ENCODE measurements at regions not wholly inside any gene's neighbourhood (a gene's known extent, or its start where the extent isn't known, plus 50 kb on each side); places are given as distances from the start of the nearest gene placed in this dataset.

DNA sequence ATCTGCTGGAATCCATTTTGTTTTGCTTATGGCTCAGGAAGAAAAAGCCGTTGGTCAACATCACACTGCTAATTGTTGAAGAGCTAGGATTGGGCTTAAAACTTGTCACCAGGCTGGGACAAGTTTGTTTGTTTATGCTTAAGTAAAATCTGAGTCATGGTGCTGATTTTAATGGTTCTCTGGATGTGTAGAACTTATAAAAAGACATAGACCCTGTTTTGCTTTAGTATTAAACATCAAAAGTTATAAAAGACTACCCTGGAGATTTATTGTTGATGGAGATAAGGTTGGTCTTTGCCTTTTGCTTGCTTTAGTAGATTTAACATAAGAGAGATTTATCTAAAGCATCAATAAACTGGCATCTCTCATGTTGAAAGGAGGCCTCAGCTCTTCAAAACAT, 348.2 kb upstream of the GOLIM4 start:
- TF ChIP-seq EZH2phosphoT487 (IDR thresholded peaks at IDR 0.05; ENCODE audit: insufficient read depth, low read depth) (no peak), EZH2 (IDR thresholded peaks at IDR 0.05; ENCODE audit: insufficient read depth, poor library complexity, severe bottlenecking) (no peak)
- no peaks in the 10 kb centered on the region for H3K9me2 ChIP-seq (ENCODE audit: insufficient read depth)
- H3K79me2 ChIP-seq (ENCODE audit: insufficient read depth) = no peaks in the 10 kb centered on the region
- DNase-seq = no peak
- no peaks in the 10 kb centered on the region for H3K36me3 ChIP-seq (ENCODE audit: low read depth)
- no peak overlapping the region for H3K27ac ChIP-seq
- H2AFZ ChIP-seq = no peak overlapping the region
- no peaks in the 10 kb centered on the region for H3K27me3 ChIP-seq (replicated peaks; ENCODE audit: insufficient read depth)
- H3F3A ChIP-seq (ENCODE audit: insufficient read depth) = no peaks in the 10 kb centered on the region
- no peaks in the 10 kb centered on the region for H3K9me3 ChIP-seq (ENCODE audit: low read depth)
- WGBS, 2 experiments (ENCODE audit: low coverage in 1 of 2, low lambda C conversion rate in 2 of 2, missing lambda C conversion rate in 2 of 2) = 31 to 46% methylated on average over 1 of the region's 1 CpG
- in situ Hi-C loops (cut with MboI) = no loop called here
- no peak overlapping the region for H3K9ac ChIP-seq
- H4K20me1 ChIP-seq (ENCODE audit: insufficient read depth) = no peaks in the 10 kb centered on the region
- H3K4me1 ChIP-seq (ENCODE audit: insufficient read depth) = no peaks in the 10 kb centered on the region
- H3K4me3 ChIP-seq = no peak overlapping the region
- H3K4me2 ChIP-seq (ENCODE audit: unreplicated experiment) = no peak overlapping the region

DNA sequence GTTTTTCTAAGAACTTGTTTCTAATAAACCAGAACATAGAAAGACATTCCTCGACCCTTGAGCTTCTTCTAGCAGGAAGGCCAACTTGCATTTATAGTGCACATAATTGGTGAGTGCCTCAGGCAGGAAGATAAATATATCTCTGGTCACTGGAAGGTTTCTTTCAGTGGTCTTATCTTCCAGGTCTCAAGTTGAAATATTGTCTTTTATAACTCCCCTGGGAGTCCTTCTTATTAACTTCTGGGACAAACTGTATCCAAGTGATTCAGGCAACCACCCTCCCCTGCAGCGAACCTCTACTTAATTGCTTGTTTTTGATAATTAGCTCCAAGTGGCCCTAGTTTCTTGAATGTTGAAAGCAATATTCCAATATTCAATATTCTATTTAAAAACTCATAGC, 346.8 kb upstream of the GOLIM4 start:
- TF ChIP-seq EZH2 (IDR thresholded peaks at IDR 0.05; ENCODE audit: insufficient read depth, poor library complexity, severe bottlenecking) = no peak
- TF ChIP-seq EZH2phosphoT487 (IDR thresholded peaks at IDR 0.05; ENCODE audit: insufficient read depth, low read depth) = no peak
- in situ Hi-C loops (cut with MboI) = no loop called here
- no peak overlapping the region for H3K4me3 ChIP-seq
- no peaks in the 10 kb centered on the region for H3K9me3 ChIP-seq (ENCODE audit: low read depth)
- 3 to 6% methylated on average over 2 of the region's 2 CpGs for WGBS, 2 experiments (ENCODE audit: low coverage in 1 of 2, low lambda C conversion rate in 2 of 2, missing lambda C conversion rate in 2 of 2)
- H3K9ac ChIP-seq = no peak overlapping the region
- no peaks in the 10 kb centered on the region for H3F3A ChIP-seq (ENCODE audit: insufficient read depth)
- H2AFZ ChIP-seq = no peak overlapping the region
- H4K20me1 ChIP-seq (ENCODE audit: insufficient read depth) = no peaks in the 10 kb centered on the region
- no peaks in the 10 kb centered on the region for H3K36me3 ChIP-seq (ENCODE audit: low read depth)
- no peak for DNase-seq
- no peaks in the 10 kb centered on the region for H3K4me1 ChIP-seq (ENCODE audit: insufficient read depth)
- no peak overlapping the region for H3K4me2 ChIP-seq (ENCODE audit: unreplicated experiment)
- no peaks in the 10 kb centered on the region for H3K79me2 ChIP-seq (ENCODE audit: insufficient read depth)
- no peaks in the 10 kb centered on the region for H3K27me3 ChIP-seq (replicated peaks; ENCODE audit: insufficient read depth)
- H3K27ac ChIP-seq = no peak overlapping the region
- H3K9me2 ChIP-seq (ENCODE audit: insufficient read depth) = no peaks in the 10 kb centered on the region

DNA sequence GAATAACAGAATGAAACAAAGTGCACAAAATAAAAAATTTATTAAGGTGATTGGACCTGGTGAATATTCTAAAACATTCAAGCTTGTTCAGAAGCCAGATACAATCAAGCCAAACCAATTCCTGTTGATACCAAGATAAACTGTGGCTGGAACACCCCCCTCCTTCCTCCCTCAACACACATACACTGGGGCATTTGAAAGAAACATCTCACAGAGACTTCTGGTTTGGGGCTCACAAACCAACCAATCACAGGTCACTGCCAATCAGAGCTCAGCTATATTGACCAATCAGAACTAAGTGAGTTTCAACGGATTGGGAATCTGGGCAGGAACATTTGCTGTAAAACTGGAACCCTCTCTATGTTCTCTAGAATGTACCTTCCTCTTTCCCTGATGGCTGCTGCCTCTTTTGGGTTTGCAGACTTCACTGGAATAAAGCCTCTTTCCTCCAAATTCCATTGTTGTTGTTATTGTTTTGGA, 340.6 kb upstream of the GOLIM4 start:
- no peak overlapping the region for H3K27ac ChIP-seq
- H3F3A ChIP-seq (ENCODE audit: insufficient read depth) = no peaks in the 10 kb centered on the region
- H4K20me1 ChIP-seq (ENCODE audit: insufficient read depth) = no peaks in the 10 kb centered on the region
- no peaks in the 10 kb centered on the region for H3K9me3 ChIP-seq (ENCODE audit: low read depth)
- TF ChIP-seq EZH2phosphoT487 (IDR thresholded peaks at IDR 0.05; ENCODE audit: insufficient read depth, low read depth) = no peak
- no peak for TF ChIP-seq EZH2 (IDR thresholded peaks at IDR 0.05; ENCODE audit: insufficient read depth, poor library complexity, severe bottlenecking)
- in situ Hi-C loops (cut with MboI) = no loop called here
- DNase-seq = no peak
- H3K36me3 ChIP-seq (ENCODE audit: low read depth) = no peaks in the 10 kb centered on the region
- WGBS, 2 experiments (ENCODE audit: low coverage in 1 of 2, low lambda C conversion rate in 2 of 2, missing lambda C conversion rate in 2 of 2) = 0 to 8% methylated on average over 1 of the region's 1 CpG
- no peaks in the 10 kb centered on the region for H3K27me3 ChIP-seq (replicated peaks; ENCODE audit: insufficient read depth)
- H3K9me2 ChIP-seq (ENCODE audit: insufficient read depth) = no peaks in the 10 kb centered on the region
- H2AFZ ChIP-seq = no peak overlapping the region
- H3K4me1 ChIP-seq (ENCODE audit: insufficient read depth) = no peaks in the 10 kb centered on the region
- H3K4me2 ChIP-seq (ENCODE audit: unreplicated experiment) = no peak overlapping the region
- H3K79me2 ChIP-seq (ENCODE audit: insufficient read depth) = no peaks in the 10 kb centered on the region
- no peak overlapping the region for H3K4me3 ChIP-seq
- H3K9ac ChIP-seq = no peak overlapping the region

DNA sequence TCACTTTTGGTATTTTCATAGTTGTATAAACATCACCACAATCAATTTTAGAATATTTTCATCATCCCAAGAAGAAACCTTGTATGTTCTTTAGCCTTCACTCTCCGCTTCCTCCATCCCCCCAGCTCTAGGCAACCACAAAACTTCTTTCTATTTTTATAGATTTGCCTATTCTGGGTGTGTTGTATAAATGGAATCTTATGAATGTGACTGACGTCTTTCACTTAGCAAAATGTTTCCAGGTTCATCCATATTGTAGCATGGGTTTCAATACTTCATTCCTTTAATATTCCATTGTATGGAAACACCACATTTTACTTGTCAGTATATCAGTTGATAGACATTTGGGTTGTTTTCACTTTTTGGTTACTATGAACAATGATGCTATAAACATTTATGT, 335.8 kb upstream of the GOLIM4 start:
- in situ Hi-C loops (cut with MboI) = no loop called here
- H3K9me3 ChIP-seq (ENCODE audit: low read depth) = no peaks in the 10 kb centered on the region
- H3K4me2 ChIP-seq (ENCODE audit: unreplicated experiment) = no peak overlapping the region
- no peak overlapping the region for H3K9ac ChIP-seq
- WGBS, 2 experiments (ENCODE audit: low coverage in 1 of 2, low lambda C conversion rate in 2 of 2, missing lambda C conversion rate in 2 of 2) = 21 to 23% methylated on average over 2 of the region's 2 CpGs
- no peak overlapping the region for H3K4me3 ChIP-seq
- H3K36me3 ChIP-seq (ENCODE audit: low read depth) = no peaks in the 10 kb centered on the region
- no peak overlapping the region for H3K27ac ChIP-seq
- no peaks in the 10 kb centered on the region for H3K79me2 ChIP-seq (ENCODE audit: insufficient read depth)
- no peaks in the 10 kb centered on the region for H4K20me1 ChIP-seq (ENCODE audit: insufficient read depth)
- no peak for DNase-seq
- no peak for TF ChIP-seq EZH2 (IDR thresholded peaks at IDR 0.05; ENCODE audit: insufficient read depth, poor library complexity, severe bottlenecking)
- no peak for TF ChIP-seq EZH2phosphoT487 (IDR thresholded peaks at IDR 0.05; ENCODE audit: insufficient read depth, low read depth)
- no peaks in the 10 kb centered on the region for H3K4me1 ChIP-seq (ENCODE audit: insufficient read depth)
- no peaks in the 10 kb centered on the region for H3F3A ChIP-seq (ENCODE audit: insufficient read depth)
- no peaks in the 10 kb centered on the region for H3K27me3 ChIP-seq (replicated peaks; ENCODE audit: insufficient read depth)
- H2AFZ ChIP-seq = no peak overlapping the region
- no peaks in the 10 kb centered on the region for H3K9me2 ChIP-seq (ENCODE audit: insufficient read depth)

Data from GM23248 (cell line).